HG03095 (cell line): ENCODE measurements at regions not wholly inside any gene's neighbourhood (a gene's known extent, or its start where the extent isn't known, plus 50 kb on each side); places are given as distances from the start of the nearest gene placed in this dataset.

Source experiments
- ATAC-seq: cut with Tn5 transposase; IDR thresholded peaks from one replicate; pipeline ENCODE4 v1.9.1; 2021; ENCODE audit warnings: moderate library complexity; ENCODE audit not compliant: unreplicated experiment

- ATAC-seq = no peak
Observed at GRCh38 chr2:128563348-128563687, 244.7 kb upstream of the HS6ST1 start.

- no peak for ATAC-seq
Observed at GRCh38 chr2:128564131-128564530, 245.5 kb upstream of the HS6ST1 start.

- no peak for ATAC-seq
Observed at GRCh38 chr2:128564551-128564950, 245.9 kb upstream of the HS6ST1 start.

- no peak for ATAC-seq
Observed at GRCh38 chr2:128565441-128565840, 246.8 kb upstream of the HS6ST1 start.

- ATAC-seq = no peak
Observed at GRCh38 chr2:128566671-128567070, 248.0 kb upstream of the HS6ST1 start.

GRCh38 chr2:128568106-128568505, 249.4 kb upstream of the HS6ST1 start:
- ATAC-seq = no peak

GRCh38 chr2:128573116-128573515, 254.4 kb upstream of the HS6ST1 start:
- no peak for ATAC-seq

- no peak for ATAC-seq
Observed at GRCh38 chr2:128573531-128573930, 254.9 kb upstream of the HS6ST1 start.

- no peak for ATAC-seq
Observed at GRCh38 chr2:128577141-128577930, 258.7 kb upstream of the HS6ST1 start.

- no peak for ATAC-seq
Observed at GRCh38 chr2:128578406-128579390, 260.0 kb upstream of the HS6ST1 start.

- ATAC-seq = no peak
Observed at GRCh38 chr2:128579825-128580224, 261.2 kb upstream of the HS6ST1 start.

- ATAC-seq = no peak
Observed at GRCh38 chr2:128580988-128581848, 262.6 kb upstream of the HS6ST1 start.

GRCh38 chr2:128581849-128582244, 263.2 kb upstream of the HS6ST1 start:
- ATAC-seq = no peak

- no peak for ATAC-seq
Observed at GRCh38 chr2:128584296-128584890, 265.7 kb upstream of the HS6ST1 start.

GRCh38 chr2:128585706-128586105, 267.0 kb upstream of the HS6ST1 start:
- ATAC-seq = no peak

- no peak for ATAC-seq
Observed at GRCh38 chr2:128589681-128590080, 271.0 kb upstream of the HS6ST1 start.

- ATAC-seq = no peak
Observed at GRCh38 chr2:128590309-128591021, 271.8 kb upstream of the HS6ST1 start.

GRCh38 chr2:128591022-128591860, 272.6 kb upstream of the HS6ST1 start:
- no peak for ATAC-seq
